ENCODE measurements at regions not wholly inside any gene's neighbourhood (a gene's known extent, or its start where the extent isn't known, plus 50 kb on each side); places are given as distances from the start of the nearest gene placed in this dataset.

DNA sequence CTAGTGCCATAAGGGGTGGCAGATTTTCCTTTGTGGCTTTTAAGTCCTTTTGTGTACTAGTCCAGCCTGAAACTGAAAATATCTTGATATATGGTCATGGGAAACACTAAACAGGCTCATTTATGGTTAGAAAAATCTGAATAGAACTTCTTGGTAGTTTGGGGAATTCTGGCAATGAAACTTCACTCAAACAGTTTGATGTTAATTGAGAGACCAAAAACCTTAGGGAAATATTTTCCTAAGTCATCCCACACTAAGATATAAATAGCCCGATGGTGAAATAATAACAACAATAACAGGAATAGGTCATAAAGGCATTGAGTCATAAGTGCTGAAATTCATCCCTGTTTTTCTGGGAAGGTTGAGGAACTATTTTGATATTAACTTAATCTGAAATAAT, 146.2 kb upstream of the SMLR1 start:
- TF ChIP-seq POLR2AphosphoS5 (IDR thresholded peaks at IDR 0.05; ENCODE audit: low read depth, low read length): no peak
- TF ChIP-seq, protein P1, sequence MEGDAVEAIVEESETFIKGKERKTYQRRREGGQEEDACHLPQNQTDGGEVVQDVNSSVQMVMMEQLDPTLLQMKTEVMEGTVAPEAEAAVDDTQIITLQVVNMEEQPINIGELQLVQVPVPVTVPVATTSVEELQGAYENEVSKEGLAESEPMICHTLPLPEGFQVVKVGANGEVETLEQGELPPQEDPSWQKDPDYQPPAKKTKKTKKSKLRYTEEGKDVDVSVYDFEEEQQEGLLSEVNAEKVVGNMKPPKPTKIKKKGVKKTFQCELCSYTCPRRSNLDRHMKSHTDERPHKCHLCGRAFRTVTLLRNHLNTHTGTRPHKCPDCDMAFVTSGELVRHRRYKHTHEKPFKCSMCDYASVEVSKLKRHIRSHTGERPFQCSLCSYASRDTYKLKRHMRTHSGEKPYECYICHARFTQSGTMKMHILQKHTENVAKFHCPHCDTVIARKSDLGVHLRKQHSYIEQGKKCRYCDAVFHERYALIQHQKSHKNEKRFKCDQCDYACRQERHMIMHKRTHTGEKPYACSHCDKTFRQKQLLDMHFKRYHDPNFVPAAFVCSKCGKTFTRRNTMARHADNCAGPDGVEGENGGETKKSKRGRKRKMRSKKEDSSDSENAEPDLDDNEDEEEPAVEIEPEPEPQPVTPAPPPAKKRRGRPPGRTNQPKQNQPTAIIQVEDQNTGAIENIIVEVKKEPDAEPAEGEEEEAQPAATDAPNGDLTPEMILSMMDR (IDR thresholded peaks at IDR 0.05): no peak
